Ovary (tissue), 7 donors: ENCODE measurements at regions not wholly inside any gene's neighbourhood (a gene's known extent, or its start where the extent isn't known, plus 50 kb on each side); places are given as distances from the start of the nearest gene placed in this dataset.

Experiments
- DNase-seq, 5 donors: peaks; one replicate each; pipeline ENCODE4 v3.0.0-alpha.2; 2019 to 2020
- H3K27ac ChIP-seq, 2 donors: fragments of 200-600 bp; one replicate each; pipeline versions ENCODE4 v1.5.1 to v1.8.0; 2019 to 2022
- H3K27me3 ChIP-seq: fragments of 200-600 bp; one replicate; pipeline ENCODE4 v1.8.0; 2022
- H3K36me3 ChIP-seq: fragments of 200-600 bp; sonication (generic); one replicate; pipeline ENCODE4 v1.5.1; 2019
- H3K4me1 ChIP-seq: one replicate; pipeline ENCODE4 v1.8.1; 2013; ENCODE audit warnings: mild to moderate bottlenecking, moderate library complexity; ENCODE audit not compliant: insufficient read depth
- H3K4me3 ChIP-seq: fragments of 200-600 bp; sonication (generic); one replicate; pipeline ENCODE4 v1.5.1; 2017
- H3K9me3 ChIP-seq, 2 donors: fragments of 200-600 bp in 1 of 2; sonication (generic) in 1 of 2; one replicate each; pipeline versions ENCODE4 v1.5.1 to v1.8.1; 2013 to 2019; ENCODE audit warnings: mild to moderate bottlenecking in 1 of 2, moderate library complexity in 1 of 2
- CTCF ChIP-seq, 3 donors: fragments of 450-650 bp in 2 of 3; fragments of 200-600 bp in 1 of 3; IDR thresholded peaks; one replicate each; pipeline versions ENCODE4 v1.5.1 to v1.8.0; 2016 to 2022; ENCODE audit warnings: antibody characterized with exemption in 3 of 3, mild to moderate bottlenecking in 1 of 3
- EP300 ChIP-seq: sonication (generic); formaldehyde crosslinking; IDR thresholded peaks from one replicate; pipeline ENCODE4 v1.6.1; 2017; ENCODE audit warnings: antibody characterized with exemption
- POLR2A ChIP-seq: fragments of 450-650 bp; IDR thresholded peaks from one replicate; pipeline ENCODE4 v1.6.1; 2017; ENCODE audit warnings: antibody characterized with exemption, mild to moderate bottlenecking, moderate library complexity
- WGBS, 3 donors: extraction: QIAGEN DNeasy Blood & Tissue Kit in 1 of 3; methylation state at CpG; one replicate each; pipeline versions ENCODE4 v1.1.5 to v1.1.7; 2013 to 2017; 5-methylcytosine and 5-hydroxymethylcytosine counted together
- intact Hi-C, 4 donors: fragments of 100-400 bp; cut with DNase I; formaldehyde crosslinking; loops; one replicate each; pipeline versions ENCODE4 v1.11.0 to v1.15.1; 2022 to 2023
- donor health status: DM: no; HTN: no; CAD: no; lungs with moderate emphysema.
- donor health status: DM: no; HTN: no; CAD: no.
- donor health status: Bipolar disorder and iron deficiency.
- donor health status: DM: no; HTN: no; CAD: no.
- donor health status: DM: yes; HTN: yes; CAD: no.

DNA sequence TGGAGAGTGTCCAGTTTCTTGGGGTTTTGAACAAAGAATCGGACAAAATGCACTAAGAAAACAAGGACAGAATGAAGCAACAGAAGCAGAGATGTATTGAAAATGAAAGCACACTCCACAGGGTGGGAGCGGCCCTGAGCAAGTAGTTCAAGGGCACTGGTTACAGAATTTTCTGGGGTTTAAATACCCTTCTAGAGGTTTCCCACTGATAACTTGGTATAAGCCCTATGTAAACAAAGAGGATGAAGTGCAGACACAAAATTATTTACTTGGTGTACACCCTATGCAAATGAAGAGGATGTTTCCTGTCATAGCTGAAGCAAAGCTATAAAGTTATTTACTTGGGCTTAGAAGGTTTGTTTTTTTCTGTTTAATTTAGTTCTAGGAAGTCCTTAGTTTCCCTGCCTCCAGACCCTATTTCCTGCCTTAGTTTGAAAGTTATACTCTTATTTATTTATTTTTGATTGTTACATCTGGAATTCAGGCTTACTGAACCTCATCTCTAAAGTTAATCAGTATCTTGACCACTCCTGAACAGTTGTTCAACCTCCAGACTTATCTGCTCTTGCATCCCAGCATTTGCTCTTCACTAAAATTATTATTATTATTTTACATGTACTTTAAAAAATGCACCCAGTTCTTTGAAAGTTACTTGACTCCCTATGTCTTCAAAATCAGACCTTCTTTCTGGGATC is 193.5 kb downstream of the SPP2 start:
- no peaks in the 10 kb centered on the region for H3K4me1 ChIP-seq
- WGBS, 3 donors: 4 to 27% (median 10%) methylated on average over 2 of the region's 2 CpGs
- intact Hi-C loops: no loop called here

GRCh38 chr2:234242459-234242836 is 191.9 kb downstream of the SPP2 start:
- no peak for DNase-seq
- Histone ChIP-seq H3K36me3 (no peaks in the 10 kb centered on the region), H3K9me3 (no peaks in the 10 kb centered on the region), H3K27ac (no peak overlapping the region), H3K27me3 (no peaks in the 10 kb centered on the region), H3K4me1 (no peaks in the 10 kb centered on the region), H3K4me3 (no peak overlapping the region)
- TF ChIP-seq EP300 (no peak), CTCF (IDR thresholded peaks at IDR 0.05) (no peak), POLR2A (no peak)
- 77 to 79% (median 79%) methylated on average over 3 of the region's 3 CpGs for WGBS, 3 donors
- intact Hi-C loops: no loop called here

More for the DNA sequence above, 193.5 kb downstream of the SPP2 start:
- DNase-seq: no peak
- Histone ChIP-seq H3K36me3 (no peaks in the 10 kb centered on the region), H3K27me3 (no peaks in the 10 kb centered on the region), H3K9me3 (no peaks in the 10 kb centered on the region), H3K27ac (no peak overlapping the region), H3K4me3 (no peak overlapping the region)
- TF ChIP-seq POLR2A: no peak
- no peak for TF ChIP-seq EP300
- TF ChIP-seq CTCF (IDR thresholded peaks at IDR 0.05): no peak

DNA sequence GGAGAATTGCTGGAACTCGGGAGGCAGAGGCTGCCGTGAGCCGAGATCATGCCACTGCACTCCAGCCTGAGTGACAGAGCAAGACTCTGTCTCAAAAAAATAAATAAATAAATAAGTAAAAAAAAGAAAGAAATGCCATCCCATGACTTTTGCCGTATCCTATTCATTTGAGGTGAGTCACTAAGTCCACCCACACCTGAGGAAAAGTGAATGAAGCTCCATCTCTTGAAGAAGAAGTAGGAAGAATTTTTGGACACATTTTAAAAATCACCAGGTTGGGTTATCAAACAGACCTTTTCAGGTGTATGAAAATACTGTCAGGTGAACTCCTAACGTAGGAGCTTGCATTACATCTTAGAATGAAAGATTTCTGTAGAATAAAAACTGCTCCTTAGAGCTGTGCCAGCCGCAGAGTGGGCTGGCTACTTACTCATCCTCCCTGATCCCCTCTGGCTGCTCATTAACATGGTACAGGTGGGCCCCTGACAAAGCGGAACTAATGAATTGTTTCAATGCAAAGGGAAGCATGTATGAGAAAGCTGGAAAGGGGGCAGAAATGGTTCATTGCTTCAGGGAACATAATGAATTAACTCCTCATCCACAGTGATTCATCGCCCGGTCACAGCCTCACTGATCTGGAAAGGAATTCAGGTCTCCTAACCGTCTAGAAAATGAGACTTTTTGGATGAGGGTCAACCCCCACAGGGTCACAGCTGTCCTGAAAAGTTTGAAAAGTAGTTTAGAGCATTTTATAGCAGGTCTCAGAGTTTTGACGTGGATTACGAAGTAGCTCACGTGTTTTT is 191.4 kb downstream of the SPP2 start:
- no peaks in the 10 kb centered on the region for H3K36me3 ChIP-seq
- no peak overlapping the region for H3K4me3 ChIP-seq
- H3K27me3 ChIP-seq: no peaks in the 10 kb centered on the region
- no peak overlapping the region for H3K27ac ChIP-seq
- intact Hi-C loops: no loop called here
- no peaks in the 10 kb centered on the region for H3K4me1 ChIP-seq
- WGBS, 3 donors: 82 to 87% (median 87%) methylated on average over 13 of the region's 13 CpGs
- DNase-seq: no peak
- no peaks in the 10 kb centered on the region for H3K9me3 ChIP-seq
- TF ChIP-seq CTCF (IDR thresholded peaks at IDR 0.05) (no peak), EP300 (no peak), POLR2A (no peak)

GRCh38 chr2:234240917-234241316 is 190.4 kb downstream of the SPP2 start:
- 66 to 85% (median 85%) methylated on average over 2 of the region's 2 CpGs for WGBS, 3 donors

More at GRCh38 chr2:234240917-234241316, 190.4 kb downstream of the SPP2 start:
- Histone ChIP-seq H3K27ac (no peak overlapping the region), H3K4me3 (no peak overlapping the region), H3K4me1 (no peaks in the 10 kb centered on the region), H3K9me3 (no peaks in the 10 kb centered on the region), H3K27me3 (no peaks in the 10 kb centered on the region), H3K36me3 (no peaks in the 10 kb centered on the region)
- no peak for TF ChIP-seq EP300
- no peak for TF ChIP-seq POLR2A
- TF ChIP-seq CTCF (IDR thresholded peaks at IDR 0.05): no peak
- DNase-seq: no peak
- intact Hi-C loops: no loop called here
